ENCODE measurements at regions not wholly inside any gene's neighbourhood (a gene's known extent, or its start where the extent isn't known, plus 50 kb on each side); places are given as distances from the start of the nearest gene placed in this dataset.

GRCh38 chr11:33471541-33471940 is 214.4 kb downstream of the HIPK3 start:
- ATAC-seq (no peak), DNase-seq (no peak)
- Histone ChIP-seq H3K27me3 (peaks cover 0 to 19% of the 10 kb centered on the region in 2 donors), H3K36me3 (no peaks in the 10 kb centered on the region), H3K9me3 (no peaks in the 10 kb centered on the region), H3K4me1 (no peaks in the 10 kb centered on the region), H3K4me3 (no peak overlapping the region), H3K27ac (no peak overlapping the region)
- intact Hi-C loops (cut with DNase I): no loop called here
- no peak for TF ChIP-seq CTCF (IDR thresholded peaks at IDR 0.05)

GRCh38 chr11:33467966-33468365 is 210.8 kb downstream of the HIPK3 start:
- TF ChIP-seq CTCF (IDR thresholded peaks at IDR 0.05): no peak
- H3K36me3 ChIP-seq: no peaks in the 10 kb centered on the region
- no peaks in the 10 kb centered on the region for H3K9me3 ChIP-seq
- H3K4me3 ChIP-seq: no peak overlapping the region
- intact Hi-C loops (cut with DNase I): no loop called here
- H3K27me3 ChIP-seq: no peaks in the 10 kb centered on the region
- no peak overlapping the region for H3K27ac ChIP-seq
- ATAC-seq: no peak
- no peaks in the 10 kb centered on the region for H3K4me1 ChIP-seq
- no peak for DNase-seq

GRCh38 chr11:33463059-33463458 is 205.9 kb downstream of the HIPK3 start:
- Histone ChIP-seq H3K9me3 (no peaks in the 10 kb centered on the region), H3K4me3 (no peak overlapping the region), H3K27me3 (peaks cover 0 to 6% of the 10 kb centered on the region in 2 donors), H3K4me1 (no peaks in the 10 kb centered on the region), H3K27ac (no peak overlapping the region), H3K36me3 (no peaks in the 10 kb centered on the region)
- no peak for ATAC-seq
- TF ChIP-seq CTCF (IDR thresholded peaks at IDR 0.05): no peak
- intact Hi-C loops (cut with DNase I): no loop called here
- DNase-seq: no peak

GRCh38 chr11:33461369-33462125 is 204.4 kb downstream of the HIPK3 start:
- H3K27me3 ChIP-seq: peaks cover 0 to 6% of the 10 kb centered on the region in 2 donors
- no peaks in the 10 kb centered on the region for H3K36me3 ChIP-seq
- H3K9me3 ChIP-seq: no peaks in the 10 kb centered on the region
- intact Hi-C loops (cut with DNase I): no loop called here
- ATAC-seq (no peak), DNase-seq (no peak)
- H3K4me1 ChIP-seq: no peaks in the 10 kb centered on the region
- no peak overlapping the region for H3K4me3 ChIP-seq
- no peak overlapping the region for H3K27ac ChIP-seq
- TF ChIP-seq CTCF (IDR thresholded peaks at IDR 0.05): no peak

GRCh38 chr11:33457948-33458347 is 200.8 kb downstream of the HIPK3 start:
- H3K4me1 ChIP-seq: no peaks in the 10 kb centered on the region
- intact Hi-C loops (cut with DNase I): no loop called here
- peaks cover 0 to 6% of the 10 kb centered on the region in 2 donors for H3K27me3 ChIP-seq
- no peaks in the 10 kb centered on the region for H3K36me3 ChIP-seq
- H3K9me3 ChIP-seq: no peaks in the 10 kb centered on the region
- no peak for TF ChIP-seq CTCF (IDR thresholded peaks at IDR 0.05)
- H3K4me3 ChIP-seq: no peak overlapping the region
- ATAC-seq (no peak), DNase-seq (no peak)
- no peak overlapping the region for H3K27ac ChIP-seq
